ENCODE measurements at regions not wholly inside any gene's neighbourhood (a gene's known extent, or its start where the extent isn't known, plus 50 kb on each side); places are given as distances from the start of the nearest gene placed in this dataset.

DNA sequence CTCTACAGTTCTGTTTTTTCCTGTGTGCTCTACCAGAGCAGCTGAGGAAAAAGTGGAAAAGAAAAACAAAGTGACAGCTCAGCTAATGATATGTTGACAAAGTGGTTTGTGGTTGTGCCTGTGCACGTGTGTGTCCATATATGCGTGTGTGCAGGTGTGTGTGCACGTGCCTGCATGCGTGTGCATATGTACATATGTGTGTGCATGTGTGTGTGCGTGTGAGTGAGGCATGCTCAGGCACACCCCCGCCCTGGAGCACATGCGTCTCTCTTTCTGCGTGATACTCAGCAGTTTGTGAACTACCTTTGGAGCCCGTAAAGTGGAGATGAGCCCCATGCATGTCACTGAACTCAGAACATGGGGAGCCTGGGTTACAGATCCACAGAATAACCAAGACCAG lies 84.5 kb upstream of the GPR26 start:
- no peak for DNase-seq

DNA sequence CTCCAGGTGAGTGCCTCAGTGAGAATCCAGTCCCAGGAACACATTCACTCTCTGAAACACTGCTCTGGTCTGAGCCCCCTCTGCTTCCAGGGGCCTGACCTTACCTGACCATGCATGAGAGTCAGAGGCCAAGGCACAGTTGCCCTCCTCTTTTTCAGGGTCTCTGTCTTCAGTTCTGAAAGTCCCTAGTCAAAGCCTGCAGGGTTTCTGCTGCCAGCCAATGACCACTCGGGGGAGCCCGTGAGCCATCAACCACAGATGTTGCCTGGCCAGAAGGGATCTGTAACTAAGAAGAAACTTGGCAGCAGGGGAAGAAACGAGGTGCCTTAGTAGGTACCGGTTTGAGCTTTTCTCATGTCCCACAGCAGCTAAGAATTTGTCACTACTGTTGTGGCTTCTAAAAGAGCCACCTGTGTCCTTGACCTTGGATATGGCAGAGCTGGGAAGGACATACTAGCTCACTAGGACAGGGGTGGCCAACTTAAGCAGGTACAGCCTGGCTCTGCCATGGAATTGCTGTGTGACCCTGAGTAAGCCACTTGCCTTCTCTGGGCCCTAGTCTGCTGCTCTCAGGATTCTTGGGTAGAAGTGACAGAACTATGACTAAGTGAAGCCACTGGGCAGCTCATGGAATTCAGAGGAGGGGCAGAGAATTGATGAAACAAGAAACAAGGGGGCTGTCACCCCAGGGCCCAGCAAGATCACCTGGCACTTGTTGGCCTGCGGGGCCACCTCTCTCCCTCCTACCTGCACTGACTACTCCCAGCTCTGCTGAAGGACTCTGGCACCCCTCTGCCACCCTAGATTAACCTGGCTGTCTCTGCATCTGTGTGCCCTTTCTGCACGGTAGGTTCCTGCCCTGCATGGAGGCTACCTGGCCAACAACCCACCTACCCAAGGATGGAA lies 83.8 kb upstream of the GPR26 start:
- peak; percentile 15 to 36 (median 24) for DNase-seq

DNA sequence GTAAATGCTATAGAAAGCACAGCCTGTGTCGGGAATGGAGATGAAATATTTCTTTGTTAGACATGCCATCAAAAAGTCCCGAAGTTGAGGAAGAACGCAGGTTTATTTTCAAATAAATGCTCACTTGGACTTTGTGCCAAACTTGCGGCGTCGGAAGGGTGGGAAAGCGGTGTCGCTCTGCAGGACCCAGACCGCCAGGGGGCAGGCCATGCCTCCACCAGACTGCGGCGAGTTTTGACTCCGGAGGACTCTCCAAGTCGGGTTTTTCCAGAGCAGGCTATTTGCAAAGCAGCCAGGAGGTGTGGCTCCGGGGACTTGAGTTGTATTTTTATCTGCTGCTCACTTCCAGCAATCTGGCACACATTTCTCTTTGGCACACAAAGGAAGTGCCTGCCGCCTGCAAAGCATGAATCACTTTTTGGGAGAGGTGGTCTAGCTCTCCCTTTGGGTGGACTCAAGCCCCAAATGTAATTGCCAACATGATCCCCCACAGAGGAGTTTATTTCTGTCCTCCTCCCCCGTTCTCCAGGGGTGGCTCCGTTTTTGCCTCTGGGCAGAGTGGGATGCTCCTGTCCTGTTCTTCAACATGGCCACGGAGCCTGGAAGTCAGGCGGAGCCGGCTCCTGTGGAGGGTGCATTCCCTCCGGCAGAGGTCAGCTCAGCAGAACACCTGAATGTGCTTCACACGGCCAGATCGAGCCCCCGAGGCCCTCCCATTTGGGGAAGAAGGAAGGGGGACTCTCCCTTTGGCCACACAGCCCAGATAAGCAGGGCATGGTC lies 82.3 kb upstream of the GPR26 start:
- peak in 1 of 4 experiments; percentile 7 for DNase-seq

DNA sequence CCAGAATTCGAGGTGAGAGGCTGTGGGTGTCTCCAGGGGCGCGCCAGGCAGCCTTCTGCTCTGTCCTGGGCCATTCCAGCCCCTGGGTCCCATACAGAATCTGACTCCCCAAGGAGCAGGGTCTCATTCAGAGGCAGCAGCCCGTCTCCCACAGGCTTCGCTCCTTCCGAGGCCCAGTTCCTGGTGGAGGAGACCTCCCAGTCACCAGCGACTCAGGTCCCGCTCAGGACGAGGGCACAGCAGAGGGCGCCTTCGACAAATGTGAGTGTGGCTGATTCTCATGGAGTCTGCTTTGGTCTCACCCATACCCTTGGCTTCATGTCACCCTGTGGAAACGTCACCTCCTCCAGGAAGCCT lies 81.8 kb upstream of the GPR26 start:
- no peak for DNase-seq

DNA sequence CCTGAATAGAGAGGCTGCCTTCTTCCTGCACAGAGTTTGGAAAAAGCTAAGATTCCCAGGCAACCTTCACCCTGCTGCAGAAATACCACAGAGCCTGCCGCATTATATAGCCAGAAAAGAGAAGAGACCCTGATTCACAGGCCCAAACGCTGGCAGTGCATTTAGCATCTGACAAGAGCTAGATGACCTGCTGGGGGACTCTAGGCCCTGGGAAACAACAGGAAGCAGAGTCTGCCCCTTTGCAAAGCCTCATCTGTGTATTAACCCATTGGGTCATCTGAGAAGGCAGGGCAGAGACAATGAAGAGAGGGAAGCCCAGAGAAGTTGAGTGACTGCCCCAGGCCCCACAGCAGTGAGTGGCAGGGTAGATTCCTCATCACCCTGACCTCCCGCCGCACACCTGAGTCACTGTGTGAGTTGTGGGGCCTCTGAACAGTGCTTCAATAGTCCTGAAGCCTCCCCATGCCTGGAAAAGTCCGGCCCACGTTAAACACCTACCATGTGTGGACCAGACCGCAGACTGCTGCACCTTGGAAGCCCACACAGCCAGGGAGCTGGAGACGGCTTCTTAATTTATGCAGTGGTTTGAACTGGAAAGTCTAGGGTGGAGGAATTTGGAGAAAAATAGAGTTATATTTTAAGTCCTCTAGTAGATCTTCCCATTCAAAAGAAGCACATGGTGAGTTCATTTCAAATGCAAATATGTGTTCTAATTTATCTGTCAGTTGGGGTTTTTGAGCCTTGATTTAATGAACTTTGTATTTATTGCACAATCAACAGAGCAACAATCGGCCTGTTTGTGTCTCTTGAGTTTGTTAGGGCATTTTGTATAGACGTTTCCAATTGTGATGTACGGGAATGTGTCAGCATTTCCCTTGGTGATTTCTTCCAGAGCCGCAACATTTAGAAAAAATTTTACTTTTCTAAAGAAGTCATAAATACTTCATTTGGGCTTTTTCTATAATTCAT lies 80.4 kb upstream of the GPR26 start:
- no peak for DNase-seq

DNA sequence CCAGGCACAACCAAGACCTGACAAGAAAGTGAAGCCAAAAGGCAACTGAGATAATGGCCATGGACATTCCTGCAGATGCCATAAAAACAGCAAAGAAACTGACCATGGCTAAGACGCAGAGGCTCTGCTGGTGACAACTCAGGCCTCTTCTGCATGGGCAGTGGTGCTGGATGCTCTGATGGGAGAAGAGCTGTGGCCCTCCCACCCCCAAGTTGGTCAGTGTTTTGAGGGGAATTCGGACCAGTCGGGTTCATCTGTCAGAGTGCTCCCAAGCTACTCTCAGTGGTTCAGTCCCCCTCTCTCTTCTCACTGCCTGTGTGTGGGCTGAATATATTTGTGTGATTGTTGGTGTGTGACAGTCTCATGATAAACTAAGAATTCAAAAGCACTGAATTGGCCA lies 79.0 kb upstream of the GPR26 start:
- DNase-seq: no peak

DNA sequence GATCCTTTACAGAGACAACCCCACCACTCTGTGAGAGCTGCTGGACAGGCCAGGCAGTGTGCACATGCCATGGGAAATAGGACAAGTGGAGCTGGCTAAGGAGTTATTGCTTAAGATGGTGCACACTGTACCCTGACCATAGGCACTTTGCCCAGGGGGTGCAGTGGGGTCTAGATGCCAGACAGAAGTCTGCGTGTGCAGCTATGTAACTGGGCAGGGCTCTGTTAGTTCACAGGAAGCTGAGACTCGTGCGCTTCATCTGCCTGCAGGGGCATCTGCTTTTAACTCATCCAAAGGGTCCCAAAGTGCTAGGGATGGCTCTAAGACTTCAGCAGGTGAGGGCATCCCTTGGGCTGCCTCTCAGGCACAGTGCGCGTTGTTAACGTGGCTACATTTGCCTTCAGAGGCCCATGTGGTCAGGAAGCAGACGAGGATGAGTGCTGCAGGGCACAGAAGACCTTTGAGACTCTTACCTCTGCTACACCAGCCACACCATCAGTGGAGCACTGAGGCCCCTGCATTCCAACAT lies 77.7 kb upstream of the GPR26 start:
- no peak for DNase-seq

DNA sequence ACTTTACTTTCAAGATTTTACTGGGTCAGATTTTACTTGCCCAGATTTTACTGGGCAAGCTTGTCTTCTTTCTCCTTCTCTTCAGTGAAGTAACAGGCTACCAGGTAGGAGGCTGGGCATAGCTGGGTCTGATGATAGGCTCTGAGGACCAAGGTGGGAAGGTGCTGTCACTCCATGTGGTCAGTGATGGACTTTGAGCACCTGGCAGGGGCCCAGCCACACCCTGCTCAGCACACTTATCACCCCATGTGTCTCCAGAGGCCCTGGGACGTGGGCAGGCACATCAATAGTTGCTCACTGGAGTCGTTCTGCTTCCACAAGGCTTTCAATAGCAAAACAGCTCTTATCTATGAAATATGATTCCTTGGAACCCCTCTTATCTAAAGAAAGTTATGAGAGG lies 70.5 kb upstream of the GPR26 start:
- no peak for DNase-seq

DNA sequence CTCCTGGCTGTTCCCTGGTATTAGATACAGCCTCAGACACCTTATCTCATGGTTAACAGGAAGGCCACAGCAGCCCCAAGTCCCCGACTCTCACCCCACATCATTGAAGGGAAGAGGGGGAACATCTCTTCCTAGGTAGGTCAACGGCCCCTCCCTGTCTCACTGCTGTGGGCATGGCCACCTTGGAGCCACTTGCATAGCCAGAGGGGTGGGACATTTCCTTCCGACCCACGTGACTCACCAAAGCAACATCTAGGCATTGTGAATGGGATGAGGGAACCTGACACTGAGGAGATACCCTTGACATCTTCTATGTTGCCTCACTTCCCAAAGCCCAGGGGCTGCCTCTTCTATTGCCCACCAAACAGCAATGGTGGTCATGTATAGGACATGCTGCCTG lies 68.5 kb upstream of the GPR26 start:
- no peak for DNase-seq

DNA sequence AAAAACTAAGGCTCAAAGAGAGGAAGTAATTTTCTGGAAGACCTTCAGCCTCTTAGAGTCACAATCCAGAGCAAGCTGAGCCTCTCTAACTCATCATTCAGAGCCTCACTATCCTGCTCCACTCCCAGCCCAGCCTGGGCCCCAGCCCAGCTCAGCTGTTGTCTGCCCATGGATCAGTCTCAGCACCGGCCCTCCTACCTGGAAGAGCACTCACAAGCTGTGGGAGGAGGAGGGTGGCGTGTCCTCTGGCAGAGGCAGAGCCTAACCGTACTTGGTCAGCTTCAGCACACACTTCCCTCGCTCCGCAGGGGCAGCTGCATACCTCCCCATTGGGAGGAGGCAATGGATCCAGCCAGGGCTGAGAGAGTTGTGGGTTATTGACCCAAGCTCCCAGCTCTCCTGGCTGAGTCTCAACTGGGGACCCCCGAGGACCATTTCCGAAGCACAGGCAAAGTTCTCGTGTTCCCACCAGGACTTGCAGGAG lies 66.7 kb upstream of the GPR26 start:
- no peak for DNase-seq

DNA sequence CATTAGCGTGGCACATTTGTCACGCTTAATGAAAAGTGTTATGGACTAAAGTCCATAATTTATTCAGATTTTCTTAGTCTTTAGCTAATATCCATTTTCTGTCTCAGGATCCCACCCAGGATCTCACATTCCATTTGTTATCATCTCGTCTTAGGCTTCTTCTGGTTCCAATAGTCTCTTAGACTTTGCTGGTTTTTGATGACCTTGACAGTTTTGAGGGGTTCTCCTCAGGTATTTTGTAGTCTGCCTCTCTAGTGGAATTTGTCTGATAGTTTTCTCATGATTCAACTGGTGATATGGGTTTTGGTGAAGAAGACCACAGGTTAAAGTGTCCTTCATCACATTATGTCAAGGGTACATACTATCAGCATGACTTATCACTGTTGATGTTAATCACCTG lies 66.0 kb upstream of the GPR26 start:
- DNase-seq: no peak

DNA sequence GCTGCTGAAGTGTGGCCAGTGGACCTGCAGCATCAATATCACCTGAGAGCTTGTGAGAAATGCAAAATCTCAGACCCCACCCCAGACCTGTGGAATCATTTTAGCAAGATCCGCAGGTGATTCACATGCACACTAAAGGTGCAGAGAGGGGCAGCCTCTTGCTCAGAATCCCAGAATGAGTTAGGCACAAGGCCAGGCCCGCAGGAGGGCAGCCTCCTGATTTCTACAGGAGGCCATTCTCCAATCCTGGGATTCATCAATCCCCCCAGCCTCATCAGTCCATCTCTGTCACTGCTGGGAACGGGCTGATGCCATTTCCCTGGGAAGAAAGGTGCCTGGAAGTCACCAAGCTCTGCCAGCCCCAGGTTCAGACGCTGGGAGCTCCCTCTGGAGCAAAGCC lies 63.0 kb upstream of the GPR26 start:
- DNase-seq: no peak

DNA sequence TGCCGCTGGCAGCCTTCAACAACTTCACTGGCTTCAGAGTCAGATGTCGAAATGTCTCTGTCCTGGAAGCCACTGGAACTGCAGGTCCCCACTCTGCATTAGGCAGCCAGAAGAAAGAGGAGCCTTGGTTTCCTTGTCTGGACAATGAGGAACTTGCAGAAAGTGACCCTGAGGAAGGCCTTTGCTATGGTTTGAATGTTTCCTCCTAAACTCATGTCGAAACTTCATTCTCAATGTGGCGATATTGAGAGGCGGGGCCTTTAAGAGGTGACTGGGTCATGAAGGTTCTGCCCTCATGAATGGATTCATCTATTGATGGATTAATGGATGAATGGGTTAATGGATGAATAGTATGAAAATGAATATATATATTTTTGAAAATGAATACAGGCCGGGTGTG lies 61.6 kb upstream of the GPR26 start:
- no peak for DNase-seq

DNA sequence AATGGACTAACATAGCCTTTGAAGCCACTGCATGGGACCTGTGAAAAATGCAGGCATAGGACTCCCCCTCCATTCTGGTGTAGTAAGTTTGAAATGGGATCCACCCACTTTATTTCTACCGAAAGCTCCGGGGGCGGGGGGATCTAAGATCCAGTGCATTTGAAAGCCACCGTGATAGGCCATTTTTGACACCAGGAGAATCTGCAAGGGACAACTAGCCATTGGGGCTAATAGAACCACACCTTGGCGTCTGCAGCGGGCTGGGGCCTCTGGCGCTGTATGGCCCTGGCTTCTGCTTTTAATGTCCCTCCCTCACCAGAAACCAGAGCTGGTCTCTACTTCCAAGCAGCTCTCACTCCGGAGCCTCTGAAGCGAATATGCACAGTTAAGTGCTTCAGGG lies 60.1 kb upstream of the GPR26 start:
- no peak for DNase-seq

DNA sequence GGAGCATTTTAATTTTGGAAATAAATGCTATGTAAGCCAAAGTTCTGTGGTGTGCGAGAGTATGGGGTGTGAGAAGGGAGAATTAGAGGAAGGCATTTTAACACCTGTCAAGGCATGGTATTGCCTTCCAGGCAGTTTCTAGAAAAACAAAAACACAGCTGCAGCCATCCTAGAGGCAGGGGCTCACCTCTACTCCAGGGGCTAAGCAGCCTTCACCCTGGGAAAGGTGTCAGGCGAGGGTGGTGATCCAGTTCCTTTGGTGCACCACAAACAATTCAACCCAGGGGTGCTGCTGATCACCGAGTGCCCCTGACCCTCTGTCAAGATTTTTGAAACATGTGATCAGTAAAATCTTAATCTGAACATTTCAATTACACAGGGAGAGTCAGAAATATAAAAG lies 59.2 kb upstream of the GPR26 start:
- DNase-seq: no peak

DNA sequence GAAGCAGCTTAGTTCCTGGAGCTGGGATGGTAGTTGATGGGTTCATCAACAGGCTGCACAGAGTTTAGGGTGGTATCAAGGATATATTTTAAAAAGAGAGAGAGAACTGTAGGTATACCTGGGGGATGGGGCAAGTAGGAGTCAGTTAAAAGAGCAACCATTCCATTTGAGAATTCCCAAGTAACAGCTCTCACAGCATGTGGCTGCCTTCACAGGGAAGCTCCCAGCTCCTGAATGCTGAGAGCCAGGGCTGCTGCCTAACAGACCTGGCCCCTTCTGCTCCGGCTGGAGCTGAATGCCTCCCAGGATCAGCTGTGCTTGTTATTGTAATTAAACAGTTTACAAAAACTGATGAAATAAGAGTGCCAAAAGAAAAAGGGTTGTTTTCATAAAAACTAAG lies 58.8 kb upstream of the GPR26 start:
- no peak for DNase-seq

DNA sequence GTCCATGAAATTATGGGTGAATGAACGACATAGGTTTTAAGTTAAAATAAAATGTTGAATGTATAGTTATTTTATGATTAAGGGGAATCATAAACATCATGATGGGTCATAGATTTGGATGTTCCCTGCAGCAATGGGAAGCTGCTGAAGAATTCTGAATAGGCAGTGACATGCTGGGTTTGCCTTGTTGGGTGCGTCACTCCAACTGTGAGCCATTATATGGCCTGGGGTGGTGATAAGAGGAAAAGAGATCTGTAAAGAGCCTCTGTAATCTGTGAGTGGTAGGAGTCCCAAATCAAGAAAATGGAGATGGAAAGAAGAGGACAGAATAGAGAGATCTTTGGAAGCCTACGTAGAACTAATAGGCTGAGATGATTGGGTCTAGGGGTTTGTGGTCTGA lies 58.1 kb upstream of the GPR26 start:
- no peak for DNase-seq

DNA sequence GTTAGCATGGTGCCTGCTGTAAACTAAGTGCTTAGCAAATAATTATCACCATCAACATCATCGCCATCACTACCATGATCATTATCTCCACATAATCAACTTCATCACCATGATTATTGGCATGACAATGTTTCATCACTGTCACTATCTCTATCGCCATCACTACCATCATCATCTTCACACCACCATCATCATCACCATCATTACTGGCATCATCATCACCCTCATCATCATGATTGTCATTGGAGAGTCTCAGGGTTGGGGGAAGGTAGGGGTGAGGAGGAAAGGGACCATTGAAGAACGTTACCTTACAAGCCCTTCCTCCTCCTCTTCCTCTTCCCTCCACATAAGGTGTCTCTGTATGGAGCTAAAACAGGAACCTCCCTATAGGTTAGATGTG lies 54.9 kb upstream of the GPR26 start:
- DNase-seq: no peak

DNA sequence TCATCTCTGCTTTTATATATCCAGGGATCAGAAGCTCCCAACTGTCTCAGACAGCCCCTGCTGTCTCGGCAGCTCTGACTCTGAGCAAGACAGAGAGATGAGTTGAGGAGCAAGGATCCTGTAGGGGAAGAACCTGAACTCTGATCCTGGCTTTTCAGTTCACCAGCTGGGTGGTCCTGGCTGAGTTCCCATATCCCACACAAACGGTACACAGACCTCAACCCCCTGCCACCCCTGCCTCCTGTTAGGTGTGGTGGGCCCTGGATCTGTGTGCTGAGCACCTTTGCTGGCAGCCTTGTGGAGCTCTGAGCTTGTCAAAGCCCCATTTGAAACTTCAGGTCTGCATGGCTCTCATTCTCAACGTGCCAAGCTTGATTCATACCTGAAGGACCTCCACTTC lies 54.3 kb upstream of the GPR26 start:
- no peak for DNase-seq

DNA sequence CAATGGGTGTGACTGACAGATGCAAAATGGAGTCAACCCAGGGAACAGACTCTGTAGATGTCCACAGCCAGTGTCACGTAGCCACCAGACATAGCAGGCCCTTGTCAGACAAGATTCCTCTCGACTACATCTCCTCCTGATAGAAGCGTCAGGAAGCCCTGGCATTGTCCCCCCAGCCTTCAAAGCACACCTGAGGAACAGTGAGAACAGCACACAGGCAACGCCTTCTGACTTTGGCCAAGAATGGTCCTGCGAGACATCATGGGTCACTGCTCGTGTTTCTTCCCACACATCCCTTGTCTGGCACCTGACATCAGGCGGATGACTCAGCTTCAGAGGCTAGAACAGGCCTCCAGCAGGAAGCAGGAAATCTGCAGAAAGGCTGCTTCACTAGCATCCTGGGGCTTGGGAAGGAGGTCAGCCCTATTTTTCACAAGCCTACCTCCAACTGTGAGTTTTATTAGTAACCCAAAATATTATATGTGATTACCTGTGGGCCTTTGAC lies 52.8 kb upstream of the GPR26 start:
- DNase-seq: no peak

DNA sequence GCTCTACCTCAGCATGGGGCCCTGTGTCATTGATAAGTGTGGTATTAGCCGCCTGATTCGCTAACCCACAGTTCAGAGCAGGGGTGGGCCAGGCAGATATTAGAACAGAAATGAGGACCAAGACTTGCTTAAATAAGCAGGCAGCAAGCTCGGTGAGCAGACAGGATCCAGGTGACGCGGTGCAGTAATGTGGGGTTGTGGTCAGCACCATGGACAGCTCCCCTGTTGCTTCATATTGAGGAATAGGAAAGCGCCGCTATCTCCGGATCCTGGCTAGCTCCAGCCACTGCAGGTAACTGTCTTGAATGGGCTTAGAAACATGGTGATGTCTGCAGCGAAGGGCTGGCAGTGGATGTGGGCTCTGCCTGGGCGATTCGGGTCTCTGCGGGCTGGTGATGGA lies 51.3 kb upstream of the GPR26 start:
- peak in 2 of 4 experiments; percentile 2 to 17 for DNase-seq

Measured in activated naive CD4-positive, alpha-beta T cell (primary cell).